ENCODE measurements at regions not wholly inside any gene's neighbourhood (a gene's known extent, or its start where the extent isn't known, plus 50 kb on each side); places are given as distances from the start of the nearest gene placed in this dataset.

- dilution Hi-C loops (cut with HindIII; ENCODE audit: low sequenced_read_pairs, unreplicated experiment) = no loop called here
Observed at GRCh38 chr13:34435338-34435737, 506.7 kb upstream of the NBEA start.

More at GRCh38 chr13:34435338-34435737, 506.7 kb upstream of the NBEA start:
- Histone ChIP-seq H2BK20ac (ENCODE audit: low read depth, low read length) (no peak overlapping the region), H3K27me3 (ENCODE audit: control insufficient read depth, insufficient read depth, low read length) (no peaks in the 10 kb centered on the region), H4K91ac (ENCODE audit: insufficient read depth, low read depth, low read length) (no peak overlapping the region), H4K8ac (ENCODE audit: low read depth in 2 of 2, low read length in 2 of 2) (no peak overlapping the region), H2BK120ac (ENCODE audit: low read depth, low read length) (no peak overlapping the region), H3K27ac (ENCODE audit: insufficient read depth, low read length) (no peak overlapping the region), H3K9me1 (ENCODE audit: insufficient read depth, low read length) (no peaks in the 10 kb centered on the region), H3K4me2 (ENCODE audit: low read depth, low read length) (no peak overlapping the region), H3K4me3 (ENCODE audit: insufficient read depth, low read depth, low read length) (no peak overlapping the region), H3K18ac (ENCODE audit: low read depth, low read length) (no peak overlapping the region), H3K4me1 (ENCODE audit: control insufficient read depth, insufficient read depth, low read length) (no peaks in the 10 kb centered on the region), H3K79me1 (ENCODE audit: low read depth in 1 of 2, low read length in 2 of 2) (no peaks in the 10 kb centered on the region), H3K36me3 (ENCODE audit: control insufficient read depth, insufficient read depth, low read length) (no peaks in the 10 kb centered on the region), H2AFZ (replicated peaks; ENCODE audit: low read length, poor library complexity) (no peak overlapping the region), H3K9ac (ENCODE audit: low read depth, low read length) (no peak overlapping the region), H4K20me1 (ENCODE audit: insufficient read depth, low read length) (no peaks in the 10 kb centered on the region), H2BK15ac (ENCODE audit: low read depth, low read length) (no peak overlapping the region), H3K4ac (ENCODE audit: low read depth, low read length) (no peak overlapping the region), H3K9me3 (ENCODE audit: control insufficient read depth, insufficient read depth, low read length) (no peaks in the 10 kb centered on the region), H2AK9ac (replicated peaks; ENCODE audit: low read depth, low read length, poor library complexity) (no peak overlapping the region), H4K5ac (ENCODE audit: low read depth, low read length) (no peak overlapping the region), H2AK5ac (ENCODE audit: low read depth, low read length) (no peak overlapping the region), H3K23ac (ENCODE audit: low read depth, low read length) (no peak overlapping the region), H3K56ac (ENCODE audit: extremely low read depth, insufficient read depth, low read length) (no peak overlapping the region), H3K14ac (replicated peaks; ENCODE audit: low read depth, low read length) (no peak overlapping the region), H2BK5ac (ENCODE audit: low read depth, low read length, poor library complexity, severe bottlenecking) (no peak overlapping the region)
- no peak for TF ChIP-seq RCOR1 (IDR thresholded peaks at IDR 0.05; ENCODE audit: insufficient replicate concordance, low read length)
- no peak for ATAC-seq (ENCODE audit: low read depth)
- ChIA-PET POLR2A (ENCODE audit: unreplicated experiment) (no interaction called here), CTCF (no interaction called here)
- no CpG with 5 or more reads among the region's 3 CpGs for WGBS, 2 experiments (ENCODE audit: extremely low coverage in 2 of 2, insufficient read length in 1 of 2)
- in situ Hi-C loops (cut with MboI; ENCODE audit: low sequenced_read_pairs) = no loop called here
- intact Hi-C loops (cut with micrococcal nuclease) = no loop called here
- BruUV-seq (replicated peaks) = no TSS peak
- no peak for DNase-seq

Data from IMR-90 (cell line).